ENCODE measurements at regions not wholly inside any gene's neighbourhood (a gene's known extent, or its start where the extent isn't known, plus 50 kb on each side); places are given as distances from the start of the nearest gene placed in this dataset.

GRCh38 chr21:16194788-16195537, 465.2 kb downstream of the USP25 start:
- Mint-ChIP-seq H3K27ac (no peak overlapping the region), H3K4me3 (peak overlapping the region; percentile 35), H3K4me1 (peaks cover 2% of the 10 kb centered on the region), H3K27me3 (peaks cover 15% of the 10 kb centered on the region), H3K36me3 (no peaks in the 10 kb centered on the region), H3K9me3 (no peaks in the 10 kb centered on the region)
- POLR2A ChIA-PET = no interaction called here
- ATAC-seq (ENCODE audit: low read depth) (no peak), DNase-seq (no peak)

DNA sequence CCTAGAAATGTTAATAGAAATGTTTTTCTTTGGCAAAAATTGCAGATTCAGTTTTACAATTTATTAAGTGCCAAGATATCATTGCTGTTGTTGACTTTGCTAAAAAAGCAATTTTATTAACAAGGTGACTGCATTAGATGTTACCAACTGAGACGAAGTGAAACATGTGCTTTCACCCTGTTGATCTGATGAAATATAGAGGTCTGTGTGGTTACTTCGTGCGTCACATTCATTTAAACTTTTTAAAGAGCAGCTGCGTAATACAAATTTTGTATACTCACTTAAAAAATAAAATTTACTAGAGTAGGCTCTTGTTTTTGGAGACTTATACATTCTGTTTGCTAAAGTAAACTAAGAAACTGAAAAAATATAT, 465.7 kb downstream of the USP25 start:
- no peak overlapping the region for H3K4me3 Mint-ChIP-seq
- no peak for ATAC-seq (ENCODE audit: low read depth)
- peaks cover 2% of the 10 kb centered on the region for H3K4me1 Mint-ChIP-seq
- H3K36me3 Mint-ChIP-seq = no peaks in the 10 kb centered on the region
- POLR2A ChIA-PET = no interaction called here
- H3K27me3 Mint-ChIP-seq = peaks cover 15% of the 10 kb centered on the region
- H3K9me3 Mint-ChIP-seq = no peaks in the 10 kb centered on the region
- DNase-seq = no peak
- H3K27ac Mint-ChIP-seq = no peak overlapping the region

DNA sequence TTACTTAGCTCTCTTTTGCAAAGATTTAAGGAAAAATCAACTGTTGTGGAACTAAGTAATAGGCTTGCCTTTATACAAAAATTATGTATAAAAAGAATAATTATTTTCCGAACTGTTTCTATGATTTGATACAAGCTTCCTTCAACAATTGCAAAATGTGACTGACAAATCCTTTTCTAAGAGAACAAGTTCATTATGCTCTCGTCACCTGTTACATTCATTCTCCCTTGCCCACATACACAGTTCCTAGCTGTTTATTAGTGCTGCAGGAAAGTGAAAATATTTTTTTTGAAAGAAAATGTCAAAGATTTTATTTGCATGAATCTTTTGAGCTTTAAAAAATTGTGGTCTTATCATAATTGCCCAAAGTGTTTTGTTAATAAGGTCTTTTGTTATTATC, 466.2 kb downstream of the USP25 start:
- no peak overlapping the region for H3K4me3 Mint-ChIP-seq
- peaks cover 15% of the 10 kb centered on the region for H3K27me3 Mint-ChIP-seq
- POLR2A ChIA-PET = no interaction called here
- ATAC-seq (ENCODE audit: low read depth) (no peak), DNase-seq (no peak)
- peaks cover 2% of the 10 kb centered on the region for H3K4me1 Mint-ChIP-seq
- H3K27ac Mint-ChIP-seq = no peak overlapping the region
- H3K9me3 Mint-ChIP-seq = no peaks in the 10 kb centered on the region
- H3K36me3 Mint-ChIP-seq = no peaks in the 10 kb centered on the region

GRCh38 chr21:16198546-16198945, 468.8 kb downstream of the USP25 start:
- no peak overlapping the region for H3K27ac Mint-ChIP-seq
- no peak overlapping the region for H3K4me3 Mint-ChIP-seq
- no peaks in the 10 kb centered on the region for H3K9me3 Mint-ChIP-seq
- H3K27me3 Mint-ChIP-seq = peaks cover 12% of the 10 kb centered on the region
- DNase-seq (no peak), ATAC-seq (ENCODE audit: low read depth) (no peak)
- H3K4me1 Mint-ChIP-seq = peaks cover 2% of the 10 kb centered on the region
- H3K36me3 Mint-ChIP-seq = no peaks in the 10 kb centered on the region
- POLR2A ChIA-PET = no interaction called here

DNA sequence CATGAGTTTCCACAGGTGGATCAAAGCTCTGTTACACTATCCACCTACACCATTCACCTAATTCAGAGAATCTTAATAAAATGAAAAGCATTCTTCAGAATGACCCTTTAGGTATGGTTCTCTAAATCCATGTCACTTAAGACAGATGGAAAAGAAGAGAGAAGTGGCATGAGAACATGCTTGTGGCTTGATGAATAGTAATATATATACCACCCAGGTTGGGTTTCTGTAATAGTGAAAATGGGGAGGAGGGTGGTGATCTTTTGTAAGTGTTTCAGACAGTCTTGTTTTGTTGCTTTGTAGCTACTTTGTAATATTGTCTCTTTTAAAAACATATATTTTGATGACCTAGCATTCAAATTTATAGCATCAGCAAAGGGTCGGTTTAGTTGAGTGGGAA, 469.8 kb downstream of the USP25 start:
- no peaks in the 10 kb centered on the region for H3K9me3 Mint-ChIP-seq
- no peak for ATAC-seq (ENCODE audit: low read depth)
- H3K4me3 Mint-ChIP-seq = no peak overlapping the region
- DNase-seq = no peak
- H3K36me3 Mint-ChIP-seq = no peaks in the 10 kb centered on the region
- no peaks in the 10 kb centered on the region for H3K4me1 Mint-ChIP-seq
- H3K27me3 Mint-ChIP-seq = peaks cover 6% of the 10 kb centered on the region
- no peak overlapping the region for H3K27ac Mint-ChIP-seq
- POLR2A ChIA-PET = no interaction called here

GRCh38 chr21:16201718-16202117, 471.9 kb downstream of the USP25 start:
- H3K27me3 Mint-ChIP-seq = peaks cover 2% of the 10 kb centered on the region
- POLR2A ChIA-PET = no interaction called here
- no peak overlapping the region for H3K27ac Mint-ChIP-seq
- no peaks in the 10 kb centered on the region for H3K36me3 Mint-ChIP-seq
- ATAC-seq (ENCODE audit: low read depth) = no peak
- no peak overlapping the region for H3K4me3 Mint-ChIP-seq
- H3K9me3 Mint-ChIP-seq = no peaks in the 10 kb centered on the region
- no peak for DNase-seq
- H3K4me1 Mint-ChIP-seq = no peaks in the 10 kb centered on the region

DNA sequence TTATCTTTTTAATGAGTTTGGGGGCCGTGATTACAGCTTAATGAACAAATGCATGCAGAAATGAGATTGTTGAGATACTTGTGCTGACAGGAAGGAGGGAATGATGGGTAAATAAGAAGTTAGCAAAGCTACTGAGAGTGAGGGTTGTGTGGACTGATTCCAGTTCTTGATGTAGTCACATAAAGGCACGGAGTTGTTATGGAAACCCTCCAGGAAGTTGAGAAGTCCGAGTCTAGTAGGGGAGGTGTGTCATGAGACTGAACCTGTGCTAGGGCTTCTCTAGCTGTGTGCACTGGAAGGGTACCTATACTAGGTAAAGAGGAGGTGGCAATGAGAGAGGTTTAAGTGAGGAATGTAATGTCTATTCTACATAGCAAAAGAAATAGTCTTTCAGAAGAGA, 475.7 kb downstream of the USP25 start:
- H3K27ac Mint-ChIP-seq = no peak overlapping the region
- H3K9me3 Mint-ChIP-seq = no peaks in the 10 kb centered on the region
- ATAC-seq (ENCODE audit: low read depth) (no peak), DNase-seq (no peak)
- no peaks in the 10 kb centered on the region for H3K27me3 Mint-ChIP-seq
- no peaks in the 10 kb centered on the region for H3K4me1 Mint-ChIP-seq
- H3K36me3 Mint-ChIP-seq = no peaks in the 10 kb centered on the region
- POLR2A ChIA-PET = no interaction called here
- no peak overlapping the region for H3K4me3 Mint-ChIP-seq

DNA sequence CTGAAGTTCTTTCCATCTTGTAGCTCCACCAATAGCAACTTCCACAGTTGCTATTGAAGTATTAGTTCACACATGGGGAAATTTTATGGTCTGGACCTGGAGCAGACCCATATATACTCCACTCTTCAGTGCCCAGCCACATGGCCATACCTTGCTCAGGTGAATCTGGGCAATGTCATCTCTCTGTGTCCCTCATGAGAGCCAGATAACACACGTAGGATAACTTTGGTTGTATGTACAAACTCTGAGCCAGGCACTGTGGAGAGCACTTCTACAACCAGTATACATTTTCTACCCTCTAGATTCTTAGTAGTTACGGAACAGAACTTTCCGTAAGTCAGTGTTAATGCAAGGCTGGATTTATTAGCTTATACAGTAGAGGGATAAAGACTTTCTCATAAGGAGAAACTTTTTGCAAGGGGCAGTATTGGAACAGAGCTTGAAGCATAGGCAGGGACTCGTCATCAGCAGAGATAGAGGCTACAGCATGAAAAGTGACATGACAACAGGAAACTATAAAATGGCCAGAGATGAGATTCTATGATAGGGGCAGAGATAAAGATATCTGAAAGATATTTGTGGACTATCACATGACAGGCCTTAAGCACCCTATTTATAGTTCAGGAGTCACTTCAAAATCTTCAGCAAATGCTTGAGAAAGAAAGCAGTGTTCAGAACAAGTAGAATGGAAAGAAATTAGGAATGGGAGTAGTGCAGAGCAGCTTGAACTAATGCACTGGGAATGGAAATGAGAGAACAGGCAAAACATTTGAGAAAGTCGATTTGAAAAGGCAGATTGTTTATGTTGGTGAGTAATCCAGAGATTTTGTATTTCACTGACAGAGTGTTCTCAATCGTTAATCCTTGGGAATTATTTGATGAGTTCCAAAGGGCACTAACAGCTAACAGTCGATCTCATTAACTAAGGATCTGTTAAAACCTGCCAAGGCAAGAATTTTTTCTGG, 481.8 kb downstream of the USP25 start:
- POLR2A ChIA-PET = no interaction called here
- no peaks in the 10 kb centered on the region for H3K9me3 Mint-ChIP-seq
- H3K27me3 Mint-ChIP-seq = no peaks in the 10 kb centered on the region
- H3K4me3 Mint-ChIP-seq = no peak overlapping the region
- H3K4me1 Mint-ChIP-seq = no peaks in the 10 kb centered on the region
- ATAC-seq (ENCODE audit: low read depth) (no peak), DNase-seq (no peak)
- no peaks in the 10 kb centered on the region for H3K36me3 Mint-ChIP-seq
- H3K27ac Mint-ChIP-seq = no peak overlapping the region

- POLR2A ChIA-PET = no interaction called here
- no peaks in the 10 kb centered on the region for H3K9me3 Mint-ChIP-seq
- no peaks in the 10 kb centered on the region for H3K36me3 Mint-ChIP-seq
- no peak for ATAC-seq (ENCODE audit: low read depth)
- DNase-seq = no peak
- no peaks in the 10 kb centered on the region for H3K27me3 Mint-ChIP-seq
- no peak overlapping the region for H3K4me3 Mint-ChIP-seq
- no peaks in the 10 kb centered on the region for H3K4me1 Mint-ChIP-seq
- no peak overlapping the region for H3K27ac Mint-ChIP-seq
Measured at GRCh38 chr21:16213518-16213917, 483.7 kb downstream of the USP25 start.

DNA sequence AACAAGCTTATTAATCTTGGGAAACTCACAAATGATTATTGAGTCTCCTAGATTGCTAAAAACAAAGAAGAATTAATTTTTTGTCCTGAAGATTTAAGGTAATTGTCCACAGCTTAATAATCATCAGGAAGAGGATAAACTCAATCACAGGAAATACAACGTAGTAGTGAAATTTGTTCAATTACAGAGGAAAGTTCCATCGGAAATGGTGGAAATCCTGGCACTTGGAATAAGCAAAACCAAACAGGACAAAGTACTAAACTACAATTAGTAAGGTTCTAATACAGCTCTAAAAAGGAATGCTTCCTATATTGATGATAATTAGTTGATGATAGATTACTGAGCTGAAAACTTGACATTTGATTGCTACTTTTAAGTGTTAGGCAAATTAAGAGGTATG, 485.4 kb downstream of the USP25 start:
- Mint-ChIP-seq H3K27me3 (no peaks in the 10 kb centered on the region), H3K4me1 (no peaks in the 10 kb centered on the region), H3K36me3 (no peaks in the 10 kb centered on the region), H3K9me3 (no peaks in the 10 kb centered on the region), H3K4me3 (no peak overlapping the region), H3K27ac (no peak overlapping the region)
- POLR2A ChIA-PET = no interaction called here
- ATAC-seq (ENCODE audit: low read depth) (no peak), DNase-seq (no peak)

DNA sequence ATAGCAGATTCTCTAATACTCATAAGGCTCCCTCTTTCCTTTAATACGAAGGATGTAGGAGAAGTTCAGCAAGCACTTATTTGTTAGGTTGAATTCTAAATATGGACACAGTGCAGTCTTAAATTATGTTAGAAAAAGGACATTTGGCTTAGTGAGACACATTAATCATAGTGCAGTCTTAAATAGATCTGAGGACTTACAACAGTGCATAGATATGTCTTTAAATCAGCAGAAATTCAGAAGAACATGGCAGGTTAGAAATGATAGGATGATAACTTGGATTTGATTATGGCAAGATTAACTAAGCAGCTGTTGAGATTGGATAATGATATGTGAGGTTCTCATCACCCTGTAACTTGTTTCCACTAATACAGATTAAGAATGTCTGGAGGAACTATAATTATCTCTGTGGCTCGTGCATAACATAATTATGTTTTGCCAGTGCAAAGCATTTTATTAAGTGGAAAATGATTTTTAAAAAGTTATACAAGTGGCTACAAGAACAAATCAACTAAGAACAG, 485.9 kb downstream of the USP25 start:
- no peaks in the 10 kb centered on the region for H3K4me1 Mint-ChIP-seq
- no peaks in the 10 kb centered on the region for H3K27me3 Mint-ChIP-seq
- H3K9me3 Mint-ChIP-seq = no peaks in the 10 kb centered on the region
- DNase-seq (no peak), ATAC-seq (ENCODE audit: low read depth) (no peak)
- no peaks in the 10 kb centered on the region for H3K36me3 Mint-ChIP-seq
- no peak overlapping the region for H3K4me3 Mint-ChIP-seq
- no peak overlapping the region for H3K27ac Mint-ChIP-seq
- POLR2A ChIA-PET = no interaction called here

GRCh38 chr21:16216288-16216962, 486.6 kb downstream of the USP25 start:
- no peaks in the 10 kb centered on the region for H3K36me3 Mint-ChIP-seq

GRCh38 chr21:16218682-16219343, 489.0 kb downstream of the USP25 start:
- Mint-ChIP-seq H3K4me3 (no peak overlapping the region), H3K27ac (no peak overlapping the region), H3K4me1 (no peaks in the 10 kb centered on the region), H3K27me3 (no peaks in the 10 kb centered on the region), H3K36me3 (no peaks in the 10 kb centered on the region), H3K9me3 (no peaks in the 10 kb centered on the region)
- POLR2A ChIA-PET = no interaction called here
- ATAC-seq (ENCODE audit: low read depth) (no peak), DNase-seq (no peak)

More at GRCh38 chr21:16216288-16216962, 486.6 kb downstream of the USP25 start:
- POLR2A ChIA-PET = no interaction called here
- no peaks in the 10 kb centered on the region for H3K4me1 Mint-ChIP-seq
- no peak overlapping the region for H3K27ac Mint-ChIP-seq
- H3K27me3 Mint-ChIP-seq = no peaks in the 10 kb centered on the region
- no peaks in the 10 kb centered on the region for H3K9me3 Mint-ChIP-seq
- DNase-seq (no peak), ATAC-seq (ENCODE audit: low read depth) (no peak)
- H3K4me3 Mint-ChIP-seq = no peak overlapping the region
